ENCODE measurements at regions not wholly inside any gene's neighbourhood (a gene's known extent, or its start where the extent isn't known, plus 50 kb on each side); places are given as distances from the start of the nearest gene placed in this dataset.

DNA sequence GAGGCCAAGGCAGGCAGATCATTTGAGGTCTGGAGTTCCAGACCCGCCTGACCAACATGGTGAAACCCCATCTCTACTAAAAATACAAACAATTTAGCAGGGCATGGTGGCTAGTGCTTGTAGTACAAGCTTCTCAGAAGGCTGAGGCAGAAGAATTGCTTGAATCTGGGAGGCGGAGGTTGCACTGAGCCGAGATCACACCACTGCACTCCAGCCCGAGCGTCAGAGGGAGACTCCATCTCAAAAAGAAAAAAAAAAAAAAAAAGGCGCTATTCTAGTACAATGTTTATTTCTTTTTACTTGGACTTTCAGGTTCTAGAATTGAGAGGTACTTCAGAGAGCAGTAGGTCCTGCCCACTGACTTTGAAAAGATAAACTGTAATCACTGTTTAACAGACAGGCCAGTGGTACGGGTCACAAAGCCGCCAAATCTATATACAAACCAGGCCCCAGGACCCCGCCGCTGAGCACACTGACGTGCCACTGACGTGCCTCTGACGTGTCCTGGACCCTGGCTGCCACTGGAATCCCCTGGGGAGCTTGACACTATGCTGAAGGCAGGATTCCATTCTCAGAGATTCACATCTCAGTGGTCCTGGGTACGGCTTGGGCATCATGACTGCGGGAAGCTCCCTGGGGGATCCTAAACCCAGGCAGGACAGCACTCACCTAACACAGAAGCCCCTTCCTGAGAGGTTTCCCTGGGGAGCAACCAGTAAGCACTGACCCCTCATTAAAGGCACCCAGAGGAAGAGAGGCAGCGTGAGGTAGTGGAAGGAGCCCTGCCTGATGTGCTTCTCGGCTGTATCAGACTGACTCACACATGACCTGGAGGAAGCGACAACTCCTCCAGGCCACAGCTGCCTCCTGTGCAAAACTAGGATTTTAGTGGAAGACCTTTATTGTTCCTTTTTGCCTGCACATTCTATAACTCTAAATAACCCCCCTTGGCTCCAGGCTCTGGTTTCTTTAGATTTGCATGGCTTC is 197.8 kb upstream of the MEIS1 start (continued):
- TF ChIP-seq, protein P1, sequence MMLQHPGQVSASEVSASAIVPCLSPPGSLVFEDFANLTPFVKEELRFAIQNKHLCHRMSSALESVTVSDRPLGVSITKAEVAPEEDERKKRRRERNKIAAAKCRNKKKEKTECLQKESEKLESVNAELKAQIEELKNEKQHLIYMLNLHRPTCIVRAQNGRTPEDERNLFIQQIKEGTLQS (CRISPR knock-in tag; conservative IDR thresholded peaks at IDR 0.05), result no peak
- TF ChIP-seq ZNF423 (CRISPR knock-in tag; IDR thresholded peaks at IDR 0.05), result no peak
- no peak for TF ChIP-seq KAT7 (CRISPR knock-in tag; IDR thresholded peaks at IDR 0.05; ENCODE audit: borderline replicate concordance)
- TF ChIP-seq SP1 (CRISPR knock-in tag; conservative IDR thresholded peaks at IDR 0.05), result no peak
- TF ChIP-seq SMAD3 (CRISPR knock-in tag; IDR thresholded peaks at IDR 0.05; ENCODE audit: borderline replicate concordance), result no peak
- TF ChIP-seq TEAD1 (CRISPR knock-in tag; IDR thresholded peaks at IDR 0.05), result no peak
- TF ChIP-seq, protein P2, sequence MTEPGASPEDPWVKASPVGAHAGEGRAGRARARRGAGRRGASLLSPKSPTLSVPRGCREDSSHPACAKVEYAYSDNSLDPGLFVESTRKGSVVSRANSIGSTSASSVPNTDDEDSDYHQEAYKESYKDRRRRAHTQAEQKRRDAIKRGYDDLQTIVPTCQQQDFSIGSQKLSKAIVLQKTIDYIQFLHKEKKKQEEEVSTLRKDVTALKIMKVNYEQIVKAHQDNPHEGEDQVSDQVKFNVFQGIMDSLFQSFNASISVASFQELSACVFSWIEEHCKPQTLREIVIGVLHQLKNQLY (CRISPR knock-in tag; IDR thresholded peaks at IDR 0.05), result no peak
- TF ChIP-seq MYBL2 (CRISPR knock-in tag; IDR thresholded peaks at IDR 0.05), result no peak
- TF ChIP-seq TP53 (CRISPR knock-in tag; IDR thresholded peaks at IDR 0.05), result no peak
- TF ChIP-seq ATF1 (CRISPR knock-in tag; IDR thresholded peaks at IDR 0.05), result no peak
- TF ChIP-seq ZNF671 (CRISPR knock-in tag; IDR thresholded peaks at IDR 0.05), result no peak
- TF ChIP-seq IRF2 (CRISPR knock-in tag; IDR thresholded peaks at IDR 0.05; ENCODE audit: borderline replicate concordance, low read depth), result no peak

DNA sequence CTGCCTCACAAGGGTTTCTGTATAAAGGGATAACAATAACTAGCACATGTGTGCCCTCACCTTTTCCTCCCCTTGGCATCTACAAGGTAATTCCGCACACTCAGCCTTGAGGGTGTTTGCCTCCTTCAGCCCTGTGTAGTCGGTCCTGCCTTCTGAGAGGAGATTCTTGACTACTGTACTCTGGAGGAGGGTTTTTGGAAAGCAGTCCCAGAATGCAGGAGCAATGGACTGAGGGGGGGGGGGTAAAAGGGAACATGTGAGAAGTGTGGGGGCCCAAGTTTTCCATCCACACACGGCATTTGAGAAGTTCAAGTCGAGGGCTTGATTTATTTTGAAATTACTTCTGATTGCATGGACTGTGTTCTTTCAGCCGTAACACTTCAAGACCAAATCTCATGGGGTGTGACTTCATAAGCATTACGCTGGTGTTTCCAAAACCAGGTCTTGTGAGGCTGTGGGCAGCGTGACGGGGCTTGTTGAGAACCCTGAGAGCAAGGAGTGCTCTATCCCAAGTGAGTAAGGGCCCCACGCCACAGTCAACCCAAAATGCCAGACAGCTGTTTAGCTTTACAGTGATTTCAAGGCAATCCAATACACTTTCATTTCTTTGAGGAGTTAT is 198.7 kb upstream of the MEIS1 start:
- Mint-ChIP-seq H3K27ac (no peak overlapping the region), H3K27me3 (ENCODE audit: low read depth) (no peaks in the 10 kb centered on the region; the same call in 1 of the 2 replicates), H3K4me3 (no peak overlapping the region), H3K9me3 (no peaks in the 10 kb centered on the region), H3K4me1 (peaks cover 18% of the 10 kb centered on the region), H3K36me3 (no peaks in the 10 kb centered on the region)
- ChIA-PET POLR2A (no interaction called here), CTCF (no interaction called here)
- TF ChIP-seq ZNF423 (CRISPR knock-in tag; IDR thresholded peaks at IDR 0.05) (no peak), ATF1 (CRISPR knock-in tag; IDR thresholded peaks at IDR 0.05) (no peak), TEAD4 (CRISPR knock-in tag; IDR thresholded peaks at IDR 0.05) (no peak), ESRRA (CRISPR knock-in tag; IDR thresholded peaks at IDR 0.05; ENCODE audit: borderline replicate concordance) (no peak), NR3C1 (CRISPR knock-in tag; conservative IDR thresholded peaks at IDR 0.05; ENCODE audit: low read depth) (no peak), RELA (CRISPR knock-in tag; IDR thresholded peaks at IDR 0.05; ENCODE audit: borderline replicate concordance) (no peak), FOXK1 (CRISPR knock-in tag; IDR thresholded peaks at IDR 0.05) (no peak), IRF2 (CRISPR knock-in tag; IDR thresholded peaks at IDR 0.05; ENCODE audit: borderline replicate concordance, low read depth) (no peak), ZNF317 (CRISPR knock-in tag; IDR thresholded peaks at IDR 0.05; ENCODE audit: borderline replicate concordance, low read depth) (no peak)
- TF ChIP-seq, protein P3, sequence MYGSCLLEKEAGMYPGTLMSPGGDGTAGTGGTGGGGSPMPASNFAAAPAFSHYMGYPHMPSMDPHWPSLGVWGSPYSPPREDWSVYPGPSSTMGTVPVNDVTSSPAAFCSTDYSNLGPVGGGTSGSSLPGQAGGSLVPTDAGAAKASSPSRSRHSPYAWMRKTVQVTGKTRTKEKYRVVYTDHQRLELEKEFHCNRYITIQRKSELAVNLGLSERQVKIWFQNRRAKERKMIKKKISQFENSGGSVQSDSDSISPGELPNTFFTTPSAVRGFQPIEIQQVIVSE (CRISPR knock-in tag; IDR thresholded peaks at IDR 0.05; ENCODE audit: borderline replicate concordance), result no peak
- TF ChIP-seq, protein P4, sequence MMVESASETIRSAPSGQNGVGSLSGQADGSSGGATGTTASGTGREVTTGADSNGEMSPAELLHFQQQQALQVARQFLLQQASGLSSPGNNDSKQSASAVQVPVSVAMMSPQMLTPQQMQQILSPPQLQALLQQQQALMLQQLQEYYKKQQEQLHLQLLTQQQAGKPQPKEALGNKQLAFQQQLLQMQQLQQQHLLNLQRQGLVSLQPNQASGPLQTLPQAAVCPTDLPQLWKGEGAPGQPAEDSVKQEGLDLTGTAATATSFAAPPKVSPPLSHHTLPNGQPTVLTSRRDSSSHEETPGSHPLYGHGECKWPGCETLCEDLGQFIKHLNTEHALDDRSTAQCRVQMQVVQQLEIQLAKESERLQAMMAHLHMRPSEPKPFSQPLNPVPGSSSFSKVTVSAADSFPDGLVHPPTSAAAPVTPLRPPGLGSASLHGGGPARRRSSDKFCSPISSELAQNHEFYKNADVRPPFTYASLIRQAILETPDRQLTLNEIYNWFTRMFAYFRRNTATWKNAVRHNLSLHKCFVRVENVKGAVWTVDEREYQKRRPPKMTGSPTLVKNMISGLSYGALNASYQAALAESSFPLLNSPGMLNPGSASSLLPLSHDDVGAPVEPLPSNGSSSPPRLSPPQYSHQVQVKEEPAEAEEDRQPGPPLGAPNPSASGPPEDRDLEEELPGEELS (CRISPR knock-in tag; IDR thresholded peaks at IDR 0.05), result no peak
- TF ChIP-seq, protein P5, sequence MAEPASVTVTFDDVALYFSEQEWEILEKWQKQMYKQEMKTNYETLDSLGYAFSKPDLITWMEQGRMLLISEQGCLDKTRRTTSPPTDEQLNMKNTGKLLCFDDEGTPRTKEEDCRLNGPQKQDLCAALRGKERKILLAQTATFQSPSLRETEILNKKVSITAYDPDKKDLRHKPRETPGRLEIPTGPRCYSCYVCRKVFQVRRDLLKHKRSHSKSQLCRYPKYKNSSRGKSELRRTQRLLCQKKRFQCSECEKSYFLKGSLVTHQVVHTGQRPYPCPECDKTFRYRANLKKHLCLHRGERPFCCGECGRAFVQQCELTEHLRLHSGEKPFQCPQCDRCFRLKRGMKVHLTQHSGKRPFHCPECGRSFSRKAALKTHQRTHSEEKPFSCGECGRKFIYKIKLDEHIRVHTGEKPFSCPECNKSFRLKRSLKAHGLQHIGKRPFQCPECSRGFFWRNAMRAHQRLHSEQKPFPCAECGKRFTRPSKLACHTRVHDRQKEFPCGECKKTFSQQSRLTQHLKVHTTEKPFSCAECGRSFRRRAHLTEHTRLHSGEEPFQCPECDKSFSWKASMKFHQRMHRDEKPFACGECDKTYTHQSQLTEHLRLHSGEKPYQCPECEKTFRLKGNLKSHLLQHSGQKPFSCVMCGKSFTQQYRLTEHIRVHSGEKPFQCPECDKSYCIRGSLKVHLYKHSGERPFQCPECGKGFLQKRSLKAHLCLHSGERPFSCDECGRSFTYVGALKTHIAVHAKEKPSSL (CRISPR knock-in tag; conservative IDR thresholded peaks at IDR 0.05), result no peak
- TF ChIP-seq, protein P6, sequence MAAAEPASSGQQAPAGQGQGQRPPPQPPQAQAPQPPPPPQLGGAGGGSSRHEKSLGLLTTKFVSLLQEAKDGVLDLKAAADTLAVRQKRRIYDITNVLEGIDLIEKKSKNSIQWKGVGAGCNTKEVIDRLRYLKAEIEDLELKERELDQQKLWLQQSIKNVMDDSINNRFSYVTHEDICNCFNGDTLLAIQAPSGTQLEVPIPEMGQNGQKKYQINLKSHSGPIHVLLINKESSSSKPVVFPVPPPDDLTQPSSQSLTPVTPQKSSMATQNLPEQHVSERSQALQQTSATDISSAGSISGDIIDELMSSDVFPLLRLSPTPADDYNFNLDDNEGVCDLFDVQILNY (CRISPR knock-in tag; IDR thresholded peaks at IDR 0.05), result no peak
- TF ChIP-seq, protein P7, sequence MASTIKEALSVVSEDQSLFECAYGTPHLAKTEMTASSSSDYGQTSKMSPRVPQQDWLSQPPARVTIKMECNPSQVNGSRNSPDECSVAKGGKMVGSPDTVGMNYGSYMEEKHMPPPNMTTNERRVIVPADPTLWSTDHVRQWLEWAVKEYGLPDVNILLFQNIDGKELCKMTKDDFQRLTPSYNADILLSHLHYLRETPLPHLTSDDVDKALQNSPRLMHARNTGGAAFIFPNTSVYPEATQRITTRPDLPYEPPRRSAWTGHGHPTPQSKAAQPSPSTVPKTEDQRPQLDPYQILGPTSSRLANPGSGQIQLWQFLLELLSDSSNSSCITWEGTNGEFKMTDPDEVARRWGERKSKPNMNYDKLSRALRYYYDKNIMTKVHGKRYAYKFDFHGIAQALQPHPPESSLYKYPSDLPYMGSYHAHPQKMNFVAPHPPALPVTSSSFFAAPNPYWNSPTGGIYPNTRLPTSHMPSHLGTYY (CRISPR knock-in tag; IDR thresholded peaks at IDR 0.05), result no peak
- DNase-seq (ENCODE audit: low spot score), result no peak
- ATAC-seq, result no peak

Measured in WTC11 (cell line).